K562 (cell line): ENCODE measurements at regions not wholly inside any gene's neighbourhood (a gene's known extent, or its start where the extent isn't known, plus 50 kb on each side); places are given as distances from the start of the nearest gene placed in this dataset.

ENCODE experiments used
- ATAC-seq: fragments of 200-7000 bp; cut with Tn5 transposase; 3 replicates; pipeline ENCODE4 v1.9.1; 2020; ENCODE audit warnings: moderate library complexity
- BruUV-seq: library from RNA; stranded (reverse); fragments of 400-500 nt; replicated peaks from 2 replicates; lab custom pipeline; 2021; lab: Mats Ljungman, UMichigan
- CTCF ChIA-PET: fragments of 300-600 bp; formaldehyde crosslinking; extraction: SDS; loops from one replicate; lab custom pipeline; 2021; ENCODE audit warnings: low intra/inter-chr PET ratio; lab: Yijun Ruan, JAX
- POLR2A ChIA-PET: fragments of 300-600, 350-650 bp; sonication (Branson Sonifier 250); formaldehyde crosslinking; extraction: SDS; loops from one replicate; lab custom pipeline; 2021; ENCODE audit warnings: antibody characterized with exemption, inconsistent platforms; lab: Yijun Ruan, JAX
- DNase-seq, 4 experiments: peaks; one replicate each; pipeline versions ENCODE4 v3.0.0 to v3.0.0-alpha.2; 2011 to 2018; ENCODE audit warnings: low spot score in 3 of 4, mixed read lengths in 3 of 4; ENCODE audit errors: extremely low read depth in 1 of 4
- FAIRE-seq: peaks from 2 replicates; lab custom pipeline; 2011; peaks lifted over from hg19 to GRCh38; lab: Jason Lieb, UNC
- H2AFZ ChIP-seq: 2 replicates; pipeline ENCODE4 v1.6.0; 2011; ENCODE audit warnings: low read depth, low read length, control low read depth, inconsistent platforms
- H3K27ac ChIP-seq: fragments of 200-600 bp; 3 replicates; pipeline ENCODE4 v1.8.0; 2011; ENCODE audit warnings: low read depth, mild to moderate bottlenecking, control low read depth, inconsistent platforms, low read length, moderate library complexity, mixed read lengths; ENCODE audit errors: extremely low read depth
- H3K27me3 ChIP-seq, 2 experiments: fragments of 300-600 bp in 1 of 2; 2 replicates in 1 of 2; 3 replicates in 1 of 2; pipeline versions ENCODE4 v1.6.0 to v1.8.0; 2011; ENCODE audit warnings: inconsistent platforms in 2 of 2, low read length in 2 of 2, mild to moderate bottlenecking in 1 of 2, mixed read lengths in 1 of 2, moderate library complexity in 1 of 2; ENCODE audit not compliant: control insufficient read depth in 2 of 2, insufficient read depth in 2 of 2
- H3K36me3 ChIP-seq: fragments of 300-600 bp; 3 replicates; pipeline ENCODE4 v1.8.0; 2011; ENCODE audit warnings: mild to moderate bottlenecking, low read length, inconsistent platforms; ENCODE audit not compliant: control insufficient read depth, insufficient read depth
- H3K4me1 ChIP-seq, 2 experiments: fragments of 200-600 bp in 1 of 2; replicated peaks in 1 of 2; 2 replicates in 1 of 2; 3 replicates in 1 of 2; pipeline versions ENCODE4 v1.5.1 to v1.8.0; 2011; ENCODE audit warnings: inconsistent platforms in 2 of 2, low read length in 2 of 2, mild to moderate bottlenecking in 1 of 2, mixed read lengths in 1 of 2, moderate library complexity in 1 of 2; ENCODE audit not compliant: control insufficient read depth in 2 of 2, insufficient read depth in 2 of 2
- H3K4me2 ChIP-seq: 2 replicates; pipeline ENCODE4 v1.6.1; 2011; ENCODE audit warnings: low read length, control low read depth, inconsistent platforms, mixed read lengths; ENCODE audit not compliant: insufficient read depth
- H3K4me3 ChIP-seq: fragments of 200-600 bp; sonication (generic), shearing (Covaris generic); 2 replicates; pipeline ENCODE4 v1.5.1; 2016; ENCODE audit warnings: control low read depth, inconsistent platforms
- H3K79me2 ChIP-seq: fragments of 200-600 bp; 3 replicates; pipeline ENCODE4 v1.8.0; 2011; ENCODE audit warnings: low read length, inconsistent platforms; ENCODE audit not compliant: control insufficient read depth, insufficient read depth
- H3K9ac ChIP-seq, 2 experiments: 2 replicates each; pipeline versions ENCODE4 v1.6.0 to v1.6.1; 2011; ENCODE audit warnings: low read depth in 2 of 2, low read length in 2 of 2, control low read depth in 1 of 2, inconsistent platforms in 1 of 2, mild to moderate bottlenecking in 1 of 2, mixed read lengths in 1 of 2; ENCODE audit not compliant: insufficient read depth in 1 of 2
- H3K9me1 ChIP-seq: one replicate; pipeline ENCODE4 v1.6.0; 2011; ENCODE audit warnings: inconsistent platforms, mild to moderate bottlenecking, low read length, moderate library complexity; ENCODE audit not compliant: control insufficient read depth, insufficient read depth
- H3K9me3 ChIP-seq: replicated peaks from 2 replicates; pipeline ENCODE4 v1.5.1; 2011; ENCODE audit warnings: low read depth, low read length, inconsistent platforms; ENCODE audit not compliant: control insufficient read depth, insufficient read depth
- H4K20me1 ChIP-seq: replicated peaks from 2 replicates; pipeline ENCODE4 v1.6.1; 2011; ENCODE audit warnings: low read length, inconsistent platforms, mixed read lengths; ENCODE audit not compliant: control insufficient read depth, insufficient read depth
- CAMTA2 ChIP-seq: fragments of 250-450 bp; sonication (Bioruptor Pico); conservative IDR thresholded peaks from 2 replicates; pipeline ENCODE4 v1.5.1; 2022
- FOXJ2 ChIP-seq: fragments of 200-800 bp; sonication (Bioruptor generic); IDR thresholded peaks from 2 replicates; pipeline ENCODE4 v1.6.1; 2016; ENCODE audit warnings: missing genetic modification characterization, missing compliant biosample characterization
- GTF2F1 ChIP-seq: IDR thresholded peaks from 2 replicates; pipeline ENCODE4 v1.6.1; 2011; ENCODE audit warnings: low read depth, low read length, improper control_type of control experiment
- MCM2 ChIP-seq: fragments of 450-650 bp; IDR thresholded peaks from 2 replicates; pipeline ENCODE4 v1.6.1; 2017; ENCODE audit warnings: low read depth, mild to moderate bottlenecking
- MTA1 ChIP-seq: fragments of 450-650 bp; IDR thresholded peaks from 2 replicates; pipeline ENCODE4 v1.6.1; 2017; ENCODE audit warnings: borderline replicate concordance
- NELFE ChIP-seq: IDR thresholded peaks from 2 replicates; pipeline ENCODE4 v1.6.1; 2011; ENCODE audit warnings: mild to moderate bottlenecking; ENCODE audit not compliant: insufficient read depth, insufficient read length
- NUFIP1 ChIP-seq: fragments of 450-650 bp; IDR thresholded peaks from 2 replicates; pipeline ENCODE4 v1.6.1; 2018; ENCODE audit not compliant: partially characterized antibody
- POLR2AphosphoS5 ChIP-seq: IDR thresholded peaks from 2 replicates; pipeline ENCODE4 v1.6.1; 2011; ENCODE audit warnings: mild to moderate bottlenecking, low read depth, low read length, moderate library complexity; ENCODE audit not compliant: control insufficient read depth, insufficient read depth
- SP1 ChIP-seq: sonication (generic); formaldehyde crosslinking; IDR thresholded peaks from 2 replicates; pipeline ENCODE4 v1.8.1; 2022; ENCODE audit warnings: mild to moderate bottlenecking, missing genetic modification reagents
- TBP ChIP-seq: optimal IDR thresholded peaks from 2 replicates; pipeline ENCODE3; 2011; ENCODE audit warnings: low read depth, low read length, improper control_type of control experiment
- TSC22D4 ChIP-seq: fragments of 450-650 bp; IDR thresholded peaks from 2 replicates; pipeline ENCODE4 v1.6.1; 2016; ENCODE audit warnings: missing genetic modification characterization, missing biosample characterization, control low read depth
- ZNF3 ChIP-seq: fragments of 250-450 bp; sonication (Bioruptor Pico); IDR thresholded peaks from 2 replicates; pipeline ENCODE4 v1.5.0; 2021; ENCODE audit warnings: mild to moderate bottlenecking, moderate library complexity
- ZNF511 ChIP-seq: sonication (generic); formaldehyde crosslinking; IDR thresholded peaks from 2 replicates; pipeline ENCODE4 v1.8.0; 2022; ENCODE audit warnings: mild to moderate bottlenecking, missing genetic modification reagents
- ZNF830 ChIP-seq: fragments of 250-450 bp; sonication (Bioruptor Pico); IDR thresholded peaks from 2 replicates; pipeline ENCODE4 v1.5.0; 2021; ENCODE audit warnings: mild to moderate bottlenecking
- WGBS: fragments of 100-300 bp; shearing (Covaris generic); methylation state at CpG from one replicate; pipeline ENCODE4 v1.1.6; 2016; ENCODE audit warnings: low coverage, mixed read lengths; ENCODE audit not compliant: insufficient coverage; ENCODE audit errors: missing lambda C conversion rate; 5-methylcytosine and 5-hydroxymethylcytosine counted together
- in situ Hi-C: fragments of 300-500 bp; cut with MboI; formaldehyde crosslinking; loops from 4 replicates; pipeline ENCODE4 v1.15.0; 2018; ENCODE audit warnings: inconsistent platforms, mixed read lengths
- intact Hi-C: fragments of 100-400 bp; cut with micrococcal nuclease; formaldehyde crosslinking; loops from 2 replicates; pipeline ENCODE4 v1.14.2; 2022

GRCh38 chr13:76723551-76724232, 162.5 kb downstream of the KCTD12 start (continued):
- TF ChIP-seq NUFIP1: no peak
- TF ChIP-seq SP1 (CRISPR knock-in tag): no peak
- no peak for TF ChIP-seq CAMTA2
- no peak for TF ChIP-seq FOXJ2 (tag)
- TF ChIP-seq ZNF830 (CRISPR knock-in tag): no peak
- no peak for TF ChIP-seq ZNF3
- TF ChIP-seq MTA1: no peak
- no peak for TF ChIP-seq GTF2F1
- TF ChIP-seq MCM2: no peak
- no peak for TF ChIP-seq ZNF511 (CRISPR knock-in tag)
- no peak for TF ChIP-seq TBP

DNA sequence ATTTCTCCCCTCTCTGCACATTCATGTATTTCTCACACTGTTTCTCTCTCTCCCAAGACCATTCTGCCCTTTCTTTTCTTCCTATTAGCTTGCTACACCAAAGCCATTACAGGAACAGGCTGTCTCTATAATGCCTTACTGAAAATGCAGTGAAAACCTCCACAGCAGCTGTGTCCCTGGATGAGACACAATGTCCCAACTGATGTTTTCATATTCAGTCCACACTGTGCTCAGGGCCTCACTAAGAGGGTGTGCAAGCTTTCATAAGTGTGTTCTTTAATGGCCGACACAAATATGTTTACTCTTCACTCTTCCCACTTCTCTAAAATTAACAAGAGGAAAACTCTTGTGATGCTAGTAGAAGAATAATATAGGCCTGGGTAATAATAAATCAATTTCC, 163.4 kb downstream of the KCTD12 start:
- no peak overlapping the region for H3K4me3 ChIP-seq
- no peaks in the 10 kb centered on the region for H3K4me1 ChIP-seq
- no peak for TF ChIP-seq TSC22D4 (tag)
- no peak for TF ChIP-seq POLR2AphosphoS5
- TF ChIP-seq NELFE: no peak
- no peaks in the 10 kb centered on the region for H3K36me3 ChIP-seq
- no peaks in the 10 kb centered on the region for H3K27me3 ChIP-seq
- CTCF ChIA-PET: no interaction called here
- H3K27ac ChIP-seq: no peak overlapping the region
- H2AFZ ChIP-seq: no peak overlapping the region
- H3K79me2 ChIP-seq: no peaks in the 10 kb centered on the region
- intact Hi-C loops (no loop called here), in situ Hi-C loops (no loop called here)
- no peak overlapping the region for H3K9ac ChIP-seq
- no peak for FAIRE-seq
- no peaks in the 10 kb centered on the region for H3K9me1 ChIP-seq
- POLR2A ChIA-PET: no interaction called here
- H4K20me1 ChIP-seq: no peaks in the 10 kb centered on the region
- WGBS: 18% methylated on average over 1 of the region's 1 CpG
- no peak overlapping the region for H3K4me2 ChIP-seq
- no peaks in the 10 kb centered on the region for H3K9me3 ChIP-seq
- ATAC-seq: no peak
- BruUV-seq: no TSS peak
- no peak for DNase-seq
